SH-SY5Y (cell line): ENCODE measurements at regions not wholly inside any gene's neighbourhood (a gene's known extent, or its start where the extent isn't known, plus 50 kb on each side); places are given as distances from the start of the nearest gene placed in this dataset.

Source experiments
- GATA2 ChIP-seq: IDR thresholded peaks from 2 replicates; pipeline ENCODE4 v1.6.1; 2011; ENCODE audit warnings: mild to moderate bottlenecking, low read depth, low read length
- GATA3 ChIP-seq: IDR thresholded peaks from 2 replicates; pipeline ENCODE4 v1.6.1; 2011; ENCODE audit warnings: low read depth, mild to moderate bottlenecking, low read length, moderate library complexity

- TF ChIP-seq GATA3, result no peak
- TF ChIP-seq GATA2, result no peak
These were observed 240.1 kb upstream of the VRK2 start for GRCh38 chr2:57806449-57806968.
